ENCODE measurements at regions not wholly inside any gene's neighbourhood (a gene's known extent, or its start where the extent isn't known, plus 50 kb on each side); places are given as distances from the start of the nearest gene placed in this dataset.

GRCh38 chr2:155424518-155424917, 726.0 kb downstream of the KCNJ3 start (continued):
- no peak for TF ChIP-seq CHD2 (IDR thresholded peaks at IDR 0.05; ENCODE audit: low read length, partially characterized antibody)
- TF ChIP-seq USF2 (IDR thresholded peaks at IDR 0.05), result no peak
- TF ChIP-seq NPAS2 (CRISPR knock-in tag; IDR thresholded peaks at IDR 0.05; ENCODE audit: borderline replicate concordance), result no peak
- TF ChIP-seq BHLHE40 (IDR thresholded peaks at IDR 0.05; ENCODE audit: low read depth, low read length), result no peak
- TF ChIP-seq KDM5A (IDR thresholded peaks at IDR 0.05), result no peak

- no peak overlapping the region for H3K27ac ChIP-seq
- FAIRE-seq (no peak), ATAC-seq (no peak), DNase-seq (ENCODE audit: low read depth in 1 of 2, low spot score in 1 of 2) (no peak)
- POLR2A ChIA-PET, result no interaction called here
- CTCF ChIA-PET, result no interaction called here
- no peak overlapping the region for H3K4me3 ChIP-seq
- no peaks in the 10 kb centered on the region for H3K4me1 ChIP-seq
- H3K4me2 ChIP-seq, result no peak overlapping the region
- no peaks in the 10 kb centered on the region for H3K9me3 ChIP-seq
- WGBS (ENCODE audit: missing lambda C conversion rate), result 61% methylated on average over 1 of the region's 1 CpG
- TF ChIP-seq BHLHE40 (IDR thresholded peaks at IDR 0.05; ENCODE audit: low read depth, low read length) (no peak), RNF2 (IDR thresholded peaks at IDR 0.05; ENCODE audit: borderline replicate concordance, low read depth) (no peak), E2F6 (IDR thresholded peaks at IDR 0.05; ENCODE audit: borderline replicate concordance, low read depth) (no peak), GATA3 (IDR thresholded peaks at IDR 0.05; ENCODE audit: borderline replicate concordance) (no peak), POLR2A (IDR thresholded peaks at IDR 0.05; ENCODE audit: low read length) (no peak), SMC3 (IDR thresholded peaks at IDR 0.05) (no peak)
These were observed 720.3 kb downstream of the KCNJ3 start for GRCh38 chr2:155418753-155419152.

- FAIRE-seq, result no peak
- ChIA-PET CTCF (no interaction called here), POLR2A (no interaction called here)
- no peak for ATAC-seq
- no peak for DNase-seq (ENCODE audit: low read depth in 1 of 2, low spot score in 1 of 2)
- Histone ChIP-seq H3K9me3 (no peaks in the 10 kb centered on the region), H3K4me3 (no peak overlapping the region), H3K4me2 (no peak overlapping the region), H3K4me1 (no peaks in the 10 kb centered on the region), H3K27ac (no peak overlapping the region)
- TF ChIP-seq JUN (IDR thresholded peaks at IDR 0.05), result no peak
- 42% methylated on average over 1 of the region's 1 CpG for WGBS (ENCODE audit: missing lambda C conversion rate)
These were observed 714.1 kb downstream of the KCNJ3 start for GRCh38 chr2:155412598-155412997.

- no peak overlapping the region for H3K4me2 ChIP-seq
- no peak overlapping the region for H3K4me3 ChIP-seq
- DNase-seq (ENCODE audit: low read depth in 1 of 2, low spot score in 1 of 2) (no peak), FAIRE-seq (no peak), ATAC-seq (no peak)
- no peaks in the 10 kb centered on the region for H3K4me1 ChIP-seq
- ChIA-PET POLR2A (no interaction called here), CTCF (no interaction called here)
- WGBS (ENCODE audit: missing lambda C conversion rate), result 15% methylated on average over 3 of the region's 3 CpGs
- no peak overlapping the region for H3K27ac ChIP-seq
- peaks cover 4% of the 10 kb centered on the region; the same call in 1 of the 3 replicates for H3K9me3 ChIP-seq
- TF ChIP-seq ZNF302 (CRISPR knock-in tag; IDR thresholded peaks at IDR 0.05), result no peak
These were observed 706.0 kb downstream of the KCNJ3 start for GRCh38 chr2:155404433-155405002.

- ChIA-PET CTCF (no interaction called here), POLR2A (no interaction called here)
- H3K9me3 ChIP-seq, result no peaks in the 10 kb centered on the region
- FAIRE-seq, result no peak
- H3K4me3 ChIP-seq, result no peak overlapping the region
- DNase-seq (ENCODE audit: low read depth in 1 of 2, low spot score in 1 of 2), result no peak
- H3K4me2 ChIP-seq, result no peak overlapping the region
- no peaks in the 10 kb centered on the region for H3K4me1 ChIP-seq
- TF ChIP-seq EHMT2 (IDR thresholded peaks at IDR 0.05; ENCODE audit: low read depth) (no peak), CHD2 (IDR thresholded peaks at IDR 0.05; ENCODE audit: low read length, partially characterized antibody) (no peak), SREBF2 (IDR thresholded peaks at IDR 0.05) (no peak), ZNF302 (CRISPR knock-in tag; IDR thresholded peaks at IDR 0.05) (no peak), JUN (IDR thresholded peaks at IDR 0.05) (no peak), FOSL2 (IDR thresholded peaks at IDR 0.05) (no peak), FOSL2 (CRISPR knock-in tag; IDR thresholded peaks at IDR 0.05) (no peak), E2F6 (IDR thresholded peaks at IDR 0.05; ENCODE audit: borderline replicate concordance, low read depth) (no peak), RNF2 (IDR thresholded peaks at IDR 0.05; ENCODE audit: borderline replicate concordance, low read depth) (no peak), SMC3 (IDR thresholded peaks at IDR 0.05) (no peak), HES2 (IDR thresholded peaks at IDR 0.05) (no peak)
- H3K27ac ChIP-seq, result no peak overlapping the region
- ATAC-seq, result no peak
These were observed 694.9 kb downstream of the KCNJ3 start for GRCh38 chr2:155393406-155393805.

All from A549 (cell line).